ENCODE measurements at regions not wholly inside any gene's neighbourhood (a gene's known extent, or its start where the extent isn't known, plus 50 kb on each side); places are given as distances from the start of the nearest gene placed in this dataset.

GRCh38 chr3:168885028-168885427 is 778.5 kb downstream of the MECOM start:
- DNase-seq = no peak

DNA sequence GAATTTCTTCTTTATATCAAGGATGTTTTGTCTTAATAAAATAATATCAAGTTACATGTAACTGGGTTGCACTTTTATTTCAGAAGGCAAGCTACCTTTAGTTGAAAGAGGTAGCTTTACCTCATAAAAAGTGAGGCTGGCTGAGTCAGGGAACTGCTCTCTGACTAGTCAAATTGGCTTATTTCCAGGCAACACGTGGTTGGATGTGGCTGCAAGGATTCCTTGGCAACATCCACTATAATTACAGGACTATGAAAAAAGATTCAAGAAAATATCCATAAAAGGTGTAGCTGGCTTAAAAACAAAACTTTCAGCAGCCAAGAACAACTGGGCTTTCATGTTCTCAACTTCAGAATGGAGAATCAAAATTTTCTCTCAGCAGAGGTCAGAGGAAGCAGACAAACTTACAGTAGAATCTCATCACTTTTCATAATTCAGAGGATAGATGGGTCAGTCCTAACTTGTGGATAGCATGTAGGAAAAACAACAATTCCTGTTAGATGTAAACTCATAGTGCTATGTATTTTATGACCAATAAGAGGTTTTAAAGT is 779.1 kb downstream of the MECOM start:
- DNase-seq = no peak

DNA sequence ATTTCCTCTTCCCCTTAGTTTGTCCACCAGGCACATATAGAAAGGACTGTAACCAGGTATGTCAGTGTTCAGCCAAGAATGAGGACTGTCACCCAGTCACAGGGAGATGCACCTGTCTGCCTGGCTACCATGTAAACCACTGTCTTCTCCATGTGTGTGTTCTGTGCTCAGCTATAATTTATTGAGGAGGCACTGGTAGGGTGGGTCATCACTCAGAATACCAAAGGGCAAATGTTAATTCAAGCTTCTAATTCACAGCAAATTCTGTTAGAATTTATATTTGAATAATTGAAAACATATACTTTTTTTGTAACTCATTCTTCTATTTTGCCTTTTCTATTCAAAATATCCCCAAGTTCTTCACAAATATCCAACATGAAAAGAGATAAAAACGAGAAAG is 780.4 kb downstream of the MECOM start:
- DNase-seq = no peak

- no peak for DNase-seq
Measured at GRCh38 chr3:168881804-168882203, 781.7 kb downstream of the MECOM start.

DNA sequence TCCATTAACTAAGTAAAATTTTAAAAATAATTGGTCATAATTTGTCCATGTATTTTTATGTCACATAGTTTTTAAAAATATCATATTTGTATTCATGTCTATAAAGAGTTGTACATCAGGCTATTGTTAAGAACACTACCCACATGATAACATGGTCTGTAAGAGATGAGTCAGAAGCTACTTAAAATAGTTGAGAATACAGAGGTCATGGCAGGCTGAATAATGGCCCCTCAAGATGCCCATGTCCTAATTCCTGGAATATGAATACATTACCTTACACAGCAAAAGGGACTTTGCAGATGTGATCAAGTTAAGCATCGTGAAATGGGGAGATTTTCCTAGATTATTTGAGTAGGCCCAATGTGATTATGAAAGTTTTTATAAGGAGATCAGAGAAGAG is 782.9 kb upstream of the GOLIM4 start:
- no peak for DNase-seq

DNA sequence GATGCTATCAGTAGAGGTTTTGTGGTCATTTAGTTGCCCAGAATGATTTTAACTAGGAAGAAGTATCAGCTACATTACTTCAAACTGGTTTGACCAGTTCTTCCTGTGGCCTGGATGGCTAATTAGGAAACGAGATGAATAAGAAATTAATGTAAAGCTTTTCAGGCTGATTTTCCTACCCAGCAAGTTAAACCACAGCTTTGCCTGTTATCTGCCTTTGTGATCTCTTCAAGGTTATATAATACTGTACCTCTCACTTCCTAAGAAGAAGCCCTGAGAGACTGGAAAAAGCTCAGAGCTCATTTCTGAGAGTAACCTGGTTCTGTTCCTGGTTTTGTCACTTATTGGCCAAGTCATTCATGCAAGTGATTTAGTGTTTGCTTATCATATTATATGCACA is 782.2 kb upstream of the GOLIM4 start:
- DNase-seq = no peak

DNA sequence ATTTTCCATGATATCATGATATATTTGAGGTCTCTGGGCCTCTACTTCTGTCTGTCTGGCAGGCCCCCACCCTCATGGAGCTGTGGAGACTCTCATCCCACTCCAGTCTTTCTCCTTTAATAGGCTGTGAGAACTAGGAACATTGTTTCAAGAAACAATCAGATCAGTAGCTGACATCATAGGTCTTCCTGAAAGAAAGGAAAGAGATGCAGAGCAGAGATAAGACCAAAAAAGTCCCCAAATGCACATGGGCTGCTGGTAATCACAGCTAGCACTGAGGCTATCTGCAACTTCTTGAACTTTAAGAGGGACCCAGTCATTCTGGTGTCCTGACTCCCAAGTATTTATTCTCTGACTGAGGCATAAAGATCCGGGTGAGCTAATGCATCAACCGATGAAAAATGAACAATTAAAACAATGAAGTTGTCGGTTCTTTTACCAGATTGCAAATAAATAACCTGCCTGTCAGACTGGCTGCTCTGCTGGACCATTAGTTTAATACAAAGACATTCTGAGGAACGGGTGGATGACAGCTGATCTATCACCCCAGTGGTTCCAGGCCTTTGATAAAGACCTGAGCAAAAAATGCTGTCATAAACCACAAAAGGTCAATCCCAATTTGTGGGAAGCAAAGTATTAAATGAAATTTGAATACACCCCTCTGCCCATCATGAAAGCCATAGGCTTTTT is 780.8 kb upstream of the GOLIM4 start:
- no peak for DNase-seq

DNA sequence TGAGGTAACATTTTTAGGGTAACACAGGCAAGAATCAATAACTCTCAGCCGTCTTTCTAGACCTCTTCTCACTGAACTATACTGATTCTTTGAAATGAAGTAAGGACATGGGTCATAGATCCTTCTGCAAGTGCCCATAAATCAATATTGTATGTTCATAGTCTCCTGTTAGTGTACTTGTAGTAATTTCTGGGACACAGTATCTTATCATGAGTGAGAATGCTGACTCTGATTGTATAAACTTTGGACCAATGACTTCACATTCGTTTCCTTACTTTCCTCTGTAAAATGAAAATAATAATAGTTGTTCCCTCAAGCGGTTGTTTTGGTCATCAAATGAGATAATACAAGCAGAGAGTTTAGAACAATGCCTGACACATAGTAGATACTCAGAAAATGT is 777.1 kb upstream of the GOLIM4 start:
- DNase-seq = no peak

DNA sequence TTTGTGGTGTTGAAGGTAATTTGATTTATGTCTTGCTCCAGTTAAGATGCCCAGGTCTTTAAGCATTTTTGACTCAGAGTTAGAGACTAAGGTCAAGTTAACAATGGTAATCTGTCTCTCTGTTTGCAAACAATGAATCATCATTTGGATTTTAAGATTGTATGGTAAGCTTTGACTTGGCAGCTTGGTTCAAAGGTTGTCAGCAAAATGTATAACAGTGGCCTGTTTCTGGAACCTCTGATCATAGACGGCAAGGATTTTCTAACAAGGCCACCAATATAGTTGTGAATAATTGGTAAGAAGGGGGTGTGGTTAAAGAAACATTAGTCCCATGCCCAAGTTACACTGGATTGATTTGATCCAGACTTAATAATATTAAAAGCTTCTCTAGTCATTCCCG is 775.2 kb upstream of the GOLIM4 start:
- DNase-seq = no peak

DNA sequence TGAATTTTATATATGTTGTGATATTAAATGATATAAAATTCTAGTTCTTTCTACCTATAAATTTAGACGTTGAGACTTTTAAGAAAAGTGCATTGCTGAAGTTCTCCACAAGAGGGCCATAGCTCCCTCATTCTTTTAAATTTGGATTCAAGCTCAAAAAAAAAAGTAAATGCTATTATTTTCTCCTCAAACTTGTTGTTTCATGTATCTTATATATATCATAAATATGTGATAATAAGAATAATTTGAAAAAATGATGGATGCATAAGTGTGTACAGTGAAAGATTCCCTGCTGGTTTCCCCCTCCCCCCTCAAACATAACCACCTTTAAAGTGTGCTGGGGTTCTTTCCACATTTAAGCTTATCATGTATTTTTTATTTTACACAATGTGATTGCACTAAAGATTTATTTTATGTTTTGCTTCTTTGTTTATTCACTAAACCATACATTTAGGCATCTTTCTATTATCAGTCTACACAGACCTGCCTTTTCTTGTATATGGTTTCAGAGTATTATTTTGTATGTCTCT is 769.4 kb upstream of the GOLIM4 start:
- no peak for DNase-seq

GRCh38 chr3:168864107-168865021 is 768.6 kb upstream of the GOLIM4 start:
- DNase-seq = no peak

GRCh38 chr3:168863561-168863960 is 767.8 kb upstream of the GOLIM4 start:
- DNase-seq = no peak

- DNase-seq = no peak
Measured at GRCh38 chr3:168862466-168862865, 766.7 kb upstream of the GOLIM4 start.

DNA sequence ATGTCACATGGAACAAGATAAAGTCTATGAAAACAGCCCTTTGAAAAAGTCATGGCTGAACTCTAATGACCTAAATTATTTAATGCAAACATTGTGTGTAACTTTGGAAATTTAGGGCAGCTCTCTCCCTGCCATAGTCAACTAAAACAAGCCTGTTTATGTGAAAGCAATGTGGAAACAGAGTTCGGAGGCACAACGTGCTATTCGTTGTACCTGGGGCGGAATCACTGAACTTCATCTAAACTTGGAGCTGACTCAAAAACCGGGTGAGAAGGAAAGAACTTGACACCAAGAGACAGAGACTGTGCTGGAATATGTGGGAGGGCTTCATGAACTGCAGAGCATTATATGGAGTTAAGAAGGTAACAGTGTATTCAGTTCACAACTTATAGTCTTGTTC is 764.9 kb upstream of the GOLIM4 start:
- DNase-seq = no peak

GRCh38 chr3:168860028-168860427 is 764.3 kb upstream of the GOLIM4 start:
- DNase-seq = no peak

GRCh38 chr3:168859574-168859973 is 763.9 kb upstream of the GOLIM4 start:
- DNase-seq = no peak

GRCh38 chr3:168859143-168859542 is 763.4 kb upstream of the GOLIM4 start:
- DNase-seq = no peak

DNA sequence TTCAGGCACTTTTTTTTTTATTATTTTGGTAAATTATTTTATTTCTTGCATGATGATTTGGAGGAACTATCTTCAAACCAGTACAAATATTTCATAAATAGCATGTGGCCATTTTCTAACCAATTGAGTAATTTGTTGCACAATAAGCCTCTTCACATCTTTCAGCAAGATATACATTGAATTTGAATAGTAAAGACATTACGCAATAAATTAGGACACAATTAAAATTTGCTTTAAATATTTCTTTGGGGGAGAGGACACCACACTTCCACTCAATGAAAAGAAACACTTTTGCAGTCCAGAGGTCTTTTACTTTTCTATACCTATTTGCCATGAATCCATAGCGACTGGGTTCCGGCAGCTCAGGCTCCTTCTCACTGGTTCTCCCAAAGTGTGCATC is 762.6 kb upstream of the GOLIM4 start:
- DNase-seq = no peak

DNA sequence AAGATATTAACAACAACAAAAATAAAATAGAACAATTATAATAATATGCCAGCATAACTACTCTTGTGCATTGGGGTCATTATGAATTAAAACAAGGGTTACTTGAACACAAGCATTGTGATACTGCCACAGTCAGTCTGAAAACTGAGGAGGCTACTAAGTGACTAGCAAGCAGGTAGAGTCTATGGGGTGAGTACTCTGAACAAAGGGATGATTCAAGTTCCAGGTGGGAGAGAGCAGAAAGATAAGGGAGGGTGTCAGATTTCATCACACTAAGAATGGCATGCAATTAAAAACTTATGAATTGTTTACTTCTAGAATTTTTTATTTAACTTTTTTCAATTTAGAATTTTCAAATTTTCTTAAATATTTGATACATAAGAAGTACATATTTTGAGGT is 754.4 kb upstream of the GOLIM4 start:
- DNase-seq = no peak

DNA sequence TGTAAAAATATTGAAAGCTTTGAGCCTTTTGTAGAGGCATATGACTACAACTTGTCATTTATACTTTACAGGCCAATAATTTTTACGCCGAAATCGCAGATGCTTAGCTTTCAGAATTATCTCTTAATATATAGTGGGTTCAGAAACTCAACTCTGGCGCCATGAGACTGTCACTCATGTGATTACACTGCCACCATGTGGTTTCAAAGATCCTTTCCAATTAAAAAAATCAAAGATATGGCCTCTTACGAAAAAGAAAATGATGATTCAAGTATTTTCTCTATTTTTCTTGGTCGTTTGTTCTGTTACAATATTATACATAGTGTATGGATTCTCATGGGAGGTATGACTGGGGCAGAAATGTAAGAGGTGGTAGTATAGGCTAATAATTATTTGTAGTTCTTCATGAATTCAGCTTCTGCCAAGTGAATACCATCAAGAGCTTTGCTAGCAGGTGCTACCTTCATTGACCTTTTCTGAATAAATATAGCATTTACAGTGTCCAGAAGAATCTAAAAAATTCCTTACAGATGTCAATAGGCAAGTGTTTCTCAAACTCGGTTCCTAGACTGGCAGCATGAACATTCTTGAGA is 751.7 kb upstream of the GOLIM4 start:
- peak; percentile 8 to 47 for DNase-seq

GRCh38 chr3:168844894-168845482 is 749.3 kb upstream of the GOLIM4 start:
- no peak for DNase-seq

DNA sequence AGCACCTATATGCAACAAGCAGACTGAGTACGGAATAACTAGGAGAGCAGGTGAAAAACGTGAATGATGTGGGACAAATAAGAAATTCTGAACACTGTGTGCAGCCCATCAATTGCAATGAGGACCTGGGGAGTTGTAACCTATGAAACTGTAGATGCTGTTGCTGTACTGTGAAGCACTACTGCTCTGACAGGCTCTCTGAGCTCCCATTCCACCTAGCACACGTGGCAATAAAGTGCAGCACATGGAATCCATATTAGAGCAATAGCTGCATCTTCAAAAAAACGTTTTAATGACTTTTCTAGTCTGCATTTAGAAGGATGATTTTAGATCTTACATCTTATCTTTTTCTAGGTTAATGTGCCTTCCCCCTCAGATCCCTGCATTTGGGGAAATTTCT is 748.7 kb upstream of the GOLIM4 start:
- no peak for DNase-seq

GRCh38 chr3:168843481-168843880 is 747.8 kb upstream of the GOLIM4 start:
- DNase-seq = no peak
